HG03066 (cell line): ENCODE measurements at regions not wholly inside any gene's neighbourhood (a gene's known extent, or its start where the extent isn't known, plus 50 kb on each side); places are given as distances from the start of the nearest gene placed in this dataset.
"Not testable (repeated sequence)": the region's sequence is repeated elsewhere in the genome, so short reads cannot be mapped to it uniquely, and the experiment has no call there.

Experiments
- ATAC-seq: cut with Tn5 transposase; IDR thresholded peaks from one replicate; pipeline ENCODE4 v1.9.1; 2021; ENCODE audit warnings: low read depth; ENCODE audit not compliant: unreplicated experiment

GRCh38 chr4:137405833-137406232 is 126.5 kb downstream of the PCDH18 start:
- ATAC-seq, result not testable (repeated sequence)

- no peak for ATAC-seq
Observed at GRCh38 chr4:137394018-137394417, 138.3 kb downstream of the PCDH18 start.

DNA sequence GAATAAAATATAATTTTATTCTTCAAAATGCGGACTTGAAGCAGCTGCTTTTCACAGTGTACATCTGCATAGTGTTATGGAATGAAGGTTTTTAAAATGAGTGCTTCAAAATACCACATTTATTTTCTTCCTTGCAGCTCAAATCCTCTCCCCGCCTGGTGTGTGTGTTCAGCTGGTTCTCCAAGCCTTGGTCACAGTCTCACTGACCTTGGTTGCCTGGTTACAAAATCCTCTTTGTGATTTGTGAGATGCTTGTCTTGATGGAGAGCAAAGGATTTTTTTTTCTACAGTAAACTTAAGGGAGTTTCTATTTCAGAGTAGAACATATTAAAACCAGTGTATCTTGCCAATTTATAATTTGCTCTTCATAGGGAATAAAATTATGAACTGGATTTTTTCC is 139.2 kb downstream of the PCDH18 start:
- no peak for ATAC-seq

DNA sequence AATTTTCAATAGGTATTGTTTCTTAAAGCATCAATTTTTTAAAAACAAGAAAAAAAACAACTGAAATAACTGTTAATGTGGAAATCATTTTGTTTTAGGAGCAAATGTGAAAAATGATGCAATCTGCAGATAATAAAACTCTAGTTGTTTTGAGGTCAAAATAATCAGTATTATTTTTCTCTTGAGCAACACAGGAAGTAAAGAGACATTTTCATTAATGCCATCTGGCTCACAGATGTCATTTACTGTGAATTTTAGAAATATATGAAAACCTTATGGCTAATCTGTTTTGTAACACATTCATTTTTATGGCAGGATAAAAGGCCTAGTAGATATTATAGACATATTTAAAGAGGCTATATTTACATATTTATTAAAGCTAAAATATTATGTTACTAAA is 141.6 kb downstream of the PCDH18 start:
- no peak for ATAC-seq

DNA sequence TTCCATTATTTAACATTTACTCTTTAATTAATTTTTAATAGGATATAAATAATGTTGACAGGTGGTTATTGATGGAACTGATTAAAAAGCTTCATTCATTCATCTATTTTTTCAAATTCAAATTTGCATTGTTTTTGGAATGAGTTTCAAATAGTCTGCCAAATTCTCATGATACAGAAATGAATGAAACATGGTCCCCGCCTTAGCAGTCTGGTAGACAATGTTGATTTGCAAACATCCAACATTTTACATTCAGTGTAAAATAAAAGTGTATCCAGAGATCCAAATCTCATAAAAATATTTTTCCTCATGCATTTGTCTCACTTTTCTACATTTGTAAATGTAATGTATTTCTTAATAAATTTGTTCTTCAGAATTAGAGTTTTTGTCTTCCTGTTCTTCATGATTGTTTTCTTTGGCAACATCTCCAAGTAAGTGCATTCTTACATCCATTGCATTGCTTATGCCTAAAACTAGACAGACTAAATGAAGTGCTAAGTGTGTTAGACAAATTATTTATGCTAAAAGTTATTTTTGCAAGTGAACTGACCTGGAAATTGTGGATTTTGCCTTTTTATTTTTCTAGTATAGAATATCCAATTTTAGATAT is 142.3 kb downstream of the PCDH18 start:
- no peak for ATAC-seq

GRCh38 chr4:137387924-137388323 is 144.4 kb downstream of the PCDH18 start:
- ATAC-seq, result no peak

DNA sequence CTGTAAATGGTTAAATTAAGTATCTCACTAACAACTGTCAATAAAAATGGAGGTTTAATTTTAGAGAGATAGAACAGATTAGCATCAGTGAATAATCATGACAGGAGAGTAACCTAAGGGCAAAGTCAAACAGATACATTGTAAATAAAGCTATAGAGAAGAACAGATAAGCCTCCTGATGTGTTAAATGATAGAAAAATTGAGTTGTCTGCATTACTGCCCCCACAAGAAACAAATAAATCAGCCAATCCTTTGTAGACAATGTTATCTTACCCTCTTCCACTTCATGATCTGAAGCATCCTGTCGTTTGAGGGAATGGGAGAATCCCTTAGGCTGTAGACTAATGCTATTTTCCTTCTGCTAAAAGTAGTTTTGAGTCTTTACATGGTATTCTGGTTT is 147.8 kb downstream of the PCDH18 start:
- ATAC-seq, result no peak

DNA sequence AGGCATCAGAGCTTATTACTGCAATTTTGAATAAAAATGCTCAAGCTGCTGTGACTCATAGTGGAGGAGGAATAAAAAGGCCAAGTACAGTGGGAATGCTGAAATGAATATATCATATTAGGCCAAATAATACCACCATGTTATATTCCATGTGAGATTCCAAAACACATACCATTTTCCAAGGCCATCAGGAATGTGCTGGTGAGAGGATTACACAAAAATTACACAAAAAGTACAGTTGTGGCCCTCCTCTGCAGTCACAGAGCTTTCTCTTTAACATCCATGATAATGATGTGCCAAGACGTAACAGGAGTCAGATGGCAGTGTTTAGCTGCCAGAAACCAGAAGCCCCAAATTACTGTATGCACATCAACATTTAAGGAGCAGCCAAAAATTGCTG is 153.5 kb downstream of the PCDH18 start:
- no peak for ATAC-seq

DNA sequence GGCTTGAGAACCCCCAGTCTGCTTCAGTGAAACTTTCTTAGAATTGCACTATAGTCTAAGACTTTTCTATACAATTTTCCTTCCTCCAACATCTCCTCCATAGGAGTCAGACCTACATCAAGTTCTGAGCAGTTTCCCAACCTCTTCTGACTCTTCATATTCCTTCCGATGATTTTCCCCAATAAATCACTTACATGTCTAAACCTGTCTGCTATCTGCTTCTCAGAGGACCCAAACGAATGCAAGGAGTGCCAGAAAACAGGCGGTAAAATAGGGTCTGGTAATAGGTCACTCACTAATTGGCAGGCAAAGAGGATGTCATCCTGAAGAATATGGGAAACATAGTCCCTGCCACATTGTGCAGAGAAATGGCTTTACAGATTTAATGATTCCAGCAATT is 153.9 kb downstream of the PCDH18 start:
- no peak for ATAC-seq

DNA sequence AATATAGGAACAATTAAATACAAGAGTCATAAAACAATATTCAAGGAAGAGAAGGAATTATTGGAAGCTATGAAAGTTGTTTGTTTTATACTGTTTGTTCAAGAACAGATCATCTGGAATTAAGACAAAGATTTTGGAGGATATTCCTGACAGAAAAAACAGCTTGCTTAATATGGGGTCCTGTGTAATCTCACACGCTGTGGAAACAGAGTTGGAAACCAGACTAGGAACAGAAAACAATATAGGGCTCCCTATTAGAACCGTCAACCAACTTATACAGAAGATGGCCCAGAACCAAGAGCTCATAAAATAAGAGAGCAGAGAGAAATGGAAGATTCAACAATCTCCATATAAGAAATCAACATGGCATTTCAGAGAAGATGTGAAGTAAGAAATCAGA is 156.0 kb downstream of the PCDH18 start:
- no peak for ATAC-seq

GRCh38 chr4:137375111-137375850 is 157.0 kb downstream of the PCDH18 start:
- no peak for ATAC-seq

- no peak for ATAC-seq
Observed at GRCh38 chr4:137370679-137371078, 161.6 kb downstream of the PCDH18 start.

DNA sequence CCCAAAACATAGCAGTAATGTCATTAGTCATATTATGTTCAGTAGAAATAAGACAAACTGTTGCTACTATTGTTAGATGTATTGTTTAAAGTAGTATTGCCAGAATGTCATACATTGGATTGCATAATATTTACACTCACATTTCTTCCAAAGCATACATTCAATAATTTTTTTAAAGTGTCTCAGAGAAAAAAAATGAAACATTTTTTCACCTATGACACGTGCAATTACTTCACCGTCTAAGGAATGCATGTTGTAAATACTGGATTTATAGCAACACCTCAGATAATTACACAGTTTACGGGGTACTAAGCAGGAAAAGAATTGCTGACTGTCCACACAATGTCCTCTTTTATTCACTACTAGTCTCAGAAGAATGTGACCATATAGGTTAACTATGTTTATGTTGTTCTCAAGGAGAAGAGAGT is 162.1 kb downstream of the PCDH18 start:
- no peak for ATAC-seq

GRCh38 chr4:137367620-137368019 is 164.7 kb downstream of the PCDH18 start:
- ATAC-seq, result no peak

- ATAC-seq, result no peak
Observed at GRCh38 chr4:137363496-137363895, 168.8 kb downstream of the PCDH18 start.

GRCh38 chr4:137361756-137362470 is 170.4 kb downstream of the PCDH18 start:
- ATAC-seq, result no peak

DNA sequence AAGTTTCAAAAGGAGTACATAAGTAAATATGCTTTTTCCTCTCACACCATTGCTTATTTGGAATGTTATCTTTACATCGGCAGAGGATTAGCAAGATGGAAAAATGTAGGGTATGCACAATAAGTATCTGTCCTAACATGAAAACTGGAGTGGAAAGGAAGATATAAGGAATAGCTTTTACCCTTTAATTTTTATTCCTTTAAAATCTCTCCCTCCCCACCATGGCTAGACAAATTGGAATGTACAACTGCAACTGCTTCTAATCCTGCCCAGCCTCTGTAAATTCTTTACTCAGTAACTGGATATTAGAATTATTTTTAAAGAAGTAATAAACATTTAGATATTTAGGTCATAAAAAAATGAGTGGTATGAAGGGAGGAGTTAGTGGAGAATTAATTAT is 171.5 kb downstream of the PCDH18 start:
- no peak for ATAC-seq

GRCh38 chr4:137359691-137360315 is 172.5 kb downstream of the PCDH18 start:
- no peak for ATAC-seq

DNA sequence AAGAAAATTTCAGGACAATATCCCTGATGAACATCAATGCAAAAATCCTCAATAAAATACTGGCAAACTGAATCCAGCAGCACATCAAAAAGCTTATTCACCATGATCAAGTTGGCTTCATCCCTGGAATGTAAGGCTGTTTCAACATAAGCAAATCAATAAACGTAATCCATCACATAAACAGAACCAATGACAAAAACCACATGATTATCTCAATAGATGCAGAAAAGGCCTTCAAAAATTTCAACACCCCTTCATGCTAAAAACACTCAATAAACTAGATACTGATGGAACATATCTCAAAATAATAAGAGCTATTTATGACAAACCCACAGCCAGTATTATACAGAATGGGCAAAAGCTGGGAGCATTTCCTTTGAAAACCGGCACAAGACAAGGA is 177.7 kb downstream of the PCDH18 start:
- ATAC-seq, result not testable (repeated sequence)

DNA sequence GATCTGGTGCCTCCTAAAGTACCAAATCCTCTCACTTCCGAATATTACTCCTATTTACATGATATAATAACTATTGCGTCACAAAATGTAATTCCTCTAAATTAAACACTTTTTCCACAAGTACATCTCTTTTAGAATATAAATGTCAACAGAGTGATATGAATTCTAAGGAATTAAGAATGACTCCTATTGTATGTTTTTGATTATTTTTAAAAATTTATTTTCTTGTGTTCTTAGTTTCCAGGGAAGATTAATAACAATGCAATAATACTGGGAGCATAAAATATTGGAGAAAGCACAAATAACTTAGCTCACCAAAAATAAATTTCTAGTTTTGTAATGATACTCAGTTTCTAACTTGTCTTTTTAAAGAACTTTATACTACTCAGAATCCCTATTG is 184.9 kb downstream of the PCDH18 start:
- ATAC-seq, result no peak

DNA sequence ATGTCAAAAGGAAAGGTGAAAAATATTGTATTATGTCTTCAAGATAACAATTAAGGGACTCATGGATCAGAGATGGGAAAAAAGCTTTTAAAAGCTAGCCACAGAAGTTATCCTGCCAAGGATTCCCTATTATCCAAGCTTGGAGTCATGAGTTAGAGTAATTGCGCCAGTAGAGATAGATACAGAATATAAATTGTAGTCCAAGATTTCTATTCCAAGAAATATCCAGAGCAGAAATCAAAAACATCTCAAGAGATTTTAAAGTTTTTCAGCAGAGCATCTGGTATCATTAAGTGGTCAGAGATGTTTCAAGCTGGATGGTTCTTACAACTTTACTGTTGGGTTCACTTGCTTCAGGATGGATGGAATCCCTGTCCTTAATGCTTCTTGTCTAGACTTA is 186.7 kb downstream of the PCDH18 start:
- ATAC-seq, result no peak
